Stimulated activated CD4-positive, alpha-beta T cell treated with anti-CD3 and anti-CD28 coated beads, Interleukin-15, amount 100 ng/mL, for 48 hours (primary cell): ENCODE measurements at regions not wholly inside any gene's neighbourhood (a gene's known extent, or its start where the extent isn't known, plus 50 kb on each side); places are given as distances from the start of the nearest gene placed in this dataset.

ENCODE experiments used
- DNase-seq, 2 donors: peaks; one replicate each; pipeline ENCODE4 v3.0.0-alpha.2; 2020; ENCODE audit warnings: low read depth in 2 of 2

- no peak for DNase-seq
Observed at GRCh38 chr15:36344887-36345286, 234.5 kb upstream of the CDIN1 start.

GRCh38 chr15:36347272-36347858 is 232.1 kb upstream of the CDIN1 start:
- no peak for DNase-seq

GRCh38 chr15:36356466-36356865 is 223.0 kb upstream of the CDIN1 start:
- no peak for DNase-seq

GRCh38 chr15:36356978-36357601 is 222.3 kb upstream of the CDIN1 start:
- no peak for DNase-seq

- DNase-seq, result no peak
Observed at GRCh38 chr15:36358094-36358493, 221.3 kb upstream of the CDIN1 start.

GRCh38 chr15:36358523-36358922 is 220.9 kb upstream of the CDIN1 start:
- no peak for DNase-seq

- no peak for DNase-seq
Observed at GRCh38 chr15:36359286-36359685, 220.1 kb upstream of the CDIN1 start.

GRCh38 chr15:36361351-36361870 is 218.0 kb upstream of the CDIN1 start:
- DNase-seq, result no peak

GRCh38 chr15:36362509-36362915 is 216.9 kb upstream of the CDIN1 start:
- DNase-seq, result no peak

GRCh38 chr15:36363335-36363734 is 216.1 kb upstream of the CDIN1 start:
- no peak for DNase-seq

GRCh38 chr15:36364377-36364776 is 215.0 kb upstream of the CDIN1 start:
- no peak for DNase-seq

GRCh38 chr15:36365963-36366362 is 213.5 kb upstream of the CDIN1 start:
- DNase-seq, result no peak

GRCh38 chr15:36370051-36370730 is 209.2 kb upstream of the CDIN1 start:
- no peak for DNase-seq

- no peak for DNase-seq
Observed at GRCh38 chr15:36370731-36371112, 208.7 kb upstream of the CDIN1 start.

GRCh38 chr15:36371509-36371908 is 207.9 kb upstream of the CDIN1 start:
- DNase-seq, result no peak

GRCh38 chr15:36372968-36373367 is 206.5 kb upstream of the CDIN1 start:
- no peak for DNase-seq

- DNase-seq, result no peak
Observed at GRCh38 chr15:36373550-36373949, 205.9 kb upstream of the CDIN1 start.

- DNase-seq, result no peak
Observed at GRCh38 chr15:36389107-36389506, 190.3 kb upstream of the CDIN1 start.

- no peak for DNase-seq
Observed at GRCh38 chr15:36390491-36390890, 188.9 kb upstream of the CDIN1 start.

- DNase-seq, result no peak
Observed at GRCh38 chr15:36392676-36393266, 186.7 kb upstream of the CDIN1 start.

GRCh38 chr15:36398212-36398611 is 181.2 kb upstream of the CDIN1 start:
- no peak for DNase-seq

- no peak for DNase-seq
Observed at GRCh38 chr15:36399276-36399675, 180.2 kb upstream of the CDIN1 start.
